Nephron (organoid): ENCODE measurements at regions not wholly inside any gene's neighbourhood (a gene's known extent, or its start where the extent isn't known, plus 50 kb on each side); places are given as distances from the start of the nearest gene placed in this dataset.

ENCODE experiments used
- H3K27ac Mint-ChIP-seq, 3 experiments: 2 replicates each; pipeline ENCODE4 v1.8.0; 2020; ENCODE audit warnings: mixed read lengths in 3 of 3, mild to moderate bottlenecking in 2 of 3, moderate library complexity in 1 of 3
- H3K27me3 Mint-ChIP-seq: 2 replicates; pipeline ENCODE4 v1.8.0; 2021; ENCODE audit warnings: low read depth, mild to moderate bottlenecking, moderate library complexity, mixed read lengths
- H3K36me3 Mint-ChIP-seq: 2 replicates; pipeline ENCODE4 v1.8.0; 2020; ENCODE audit warnings: low read depth, mixed read lengths
- H3K4me1 Mint-ChIP-seq: 2 replicates; pipeline ENCODE4 v1.8.0; 2020; ENCODE audit warnings: mixed read lengths
- H3K4me3 Mint-ChIP-seq, 3 experiments: 2 replicates each; pipeline ENCODE4 v1.8.0; 2020; ENCODE audit warnings: mild to moderate bottlenecking in 3 of 3, mixed read lengths in 3 of 3, moderate library complexity in 2 of 3
- H3K9me3 Mint-ChIP-seq: 2 replicates; pipeline ENCODE4 v1.8.0; 2020; ENCODE audit warnings: mixed read lengths
- CTCF ChIP-seq, 3 experiments: fragments of 200-600 bp; sonication (generic); IDR thresholded peaks; one replicate each; pipeline ENCODE4 v1.5.0; 2021; ENCODE audit warnings: antibody characterized with exemption in 3 of 3; ENCODE audit not compliant: unreplicated experiment in 3 of 3

GRCh38 chr9:118527261-118527660 is 823.1 kb downstream of the TLR4 start:
- no peak for TF ChIP-seq CTCF (IDR thresholded peaks at IDR 0.05; ENCODE audit: unreplicated experiment in 3 of 3)

GRCh38 chr9:118529210-118529609 is 825.0 kb downstream of the TLR4 start:
- no peak overlapping the region for H3K4me3 Mint-ChIP-seq

More at GRCh38 chr9:118527261-118527660, 823.1 kb downstream of the TLR4 start:
- Mint-ChIP-seq H3K4me1 (no peaks in the 10 kb centered on the region), H3K27ac (no peak overlapping the region), H3K4me3 (no peak overlapping the region), H3K36me3 (no peaks in the 10 kb centered on the region), H3K27me3 (no peaks in the 10 kb centered on the region), H3K9me3 (no peaks in the 10 kb centered on the region)

GRCh38 chr9:118529624-118530214 is 825.5 kb downstream of the TLR4 start:
- H3K36me3 Mint-ChIP-seq: no peaks in the 10 kb centered on the region
- no peaks in the 10 kb centered on the region for H3K4me1 Mint-ChIP-seq
- H3K27ac Mint-ChIP-seq: no peak overlapping the region
- H3K27me3 Mint-ChIP-seq: no peaks in the 10 kb centered on the region
- no peak overlapping the region for H3K4me3 Mint-ChIP-seq
- no peaks in the 10 kb centered on the region for H3K9me3 Mint-ChIP-seq
- no peak for TF ChIP-seq CTCF (IDR thresholded peaks at IDR 0.05; ENCODE audit: unreplicated experiment in 3 of 3)

More at GRCh38 chr9:118529210-118529609, 825.0 kb downstream of the TLR4 start:
- no peaks in the 10 kb centered on the region for H3K27me3 Mint-ChIP-seq
- H3K36me3 Mint-ChIP-seq: no peaks in the 10 kb centered on the region
- H3K4me1 Mint-ChIP-seq: no peaks in the 10 kb centered on the region
- TF ChIP-seq CTCF (IDR thresholded peaks at IDR 0.05; ENCODE audit: unreplicated experiment in 3 of 3): no peak
- no peaks in the 10 kb centered on the region for H3K9me3 Mint-ChIP-seq
- H3K27ac Mint-ChIP-seq: no peak overlapping the region

GRCh38 chr9:118532592-118532991 is 828.4 kb downstream of the TLR4 start:
- H3K27ac Mint-ChIP-seq: no peak overlapping the region
- H3K4me3 Mint-ChIP-seq: no peak overlapping the region
- no peaks in the 10 kb centered on the region for H3K9me3 Mint-ChIP-seq
- no peak for TF ChIP-seq CTCF (IDR thresholded peaks at IDR 0.05; ENCODE audit: unreplicated experiment in 3 of 3)
- H3K4me1 Mint-ChIP-seq: no peaks in the 10 kb centered on the region
- H3K27me3 Mint-ChIP-seq: no peaks in the 10 kb centered on the region
- H3K36me3 Mint-ChIP-seq: no peaks in the 10 kb centered on the region

- H3K9me3 Mint-ChIP-seq: no peaks in the 10 kb centered on the region
- no peak for TF ChIP-seq CTCF (IDR thresholded peaks at IDR 0.05; ENCODE audit: unreplicated experiment in 3 of 3)
- no peaks in the 10 kb centered on the region for H3K36me3 Mint-ChIP-seq
- no peaks in the 10 kb centered on the region for H3K4me1 Mint-ChIP-seq
- no peak overlapping the region for H3K4me3 Mint-ChIP-seq
- H3K27me3 Mint-ChIP-seq: no peaks in the 10 kb centered on the region
- H3K27ac Mint-ChIP-seq: no peak overlapping the region
These were observed 828.9 kb downstream of the TLR4 start for GRCh38 chr9:118533101-118533500.

- Mint-ChIP-seq H3K9me3 (no peaks in the 10 kb centered on the region), H3K36me3 (no peaks in the 10 kb centered on the region), H3K4me3 (no peak overlapping the region), H3K4me1 (no peaks in the 10 kb centered on the region), H3K27ac (no peak overlapping the region), H3K27me3 (no peaks in the 10 kb centered on the region)
- no peak for TF ChIP-seq CTCF (IDR thresholded peaks at IDR 0.05; ENCODE audit: unreplicated experiment in 3 of 3)
These were observed 829.6 kb downstream of the TLR4 start for GRCh38 chr9:118533850-118534249.
